SK-N-SH (cell line): ENCODE measurements at regions not wholly inside any gene's neighbourhood (a gene's known extent, or its start where the extent isn't known, plus 50 kb on each side); places are given as distances from the start of the nearest gene placed in this dataset.
A peak's percentile ranks its signal among the peaks of the same experiment; 100 is the strongest.

ENCODE experiments used
- CTCF ChIA-PET: fragments of 300-600, 350-600 bp; formaldehyde crosslinking; extraction: SDS; loops from one replicate; lab custom pipeline; 2021; lab: Yijun Ruan, JAX
- POLR2A ChIA-PET: fragments of 350-600 bp; sonication (Branson Sonifier 250); formaldehyde crosslinking; extraction: SDS; loops from one replicate; lab custom pipeline; 2020; ENCODE audit warnings: antibody characterized with exemption, inconsistent platforms; lab: Yijun Ruan, JAX
- DNase-seq: peaks from one replicate; pipeline ENCODE4 v3.0.0; 2012
- H2AFZ ChIP-seq: fragments of 200-600 bp; sonication (generic); 2 replicates; pipeline ENCODE4 v1.8.1; 2016; ENCODE audit warnings: antibody characterized with exemption, mild to moderate bottlenecking, low read depth
- H3F3A ChIP-seq: fragments of 200-600 bp; sonication (generic); replicated peaks from 2 replicates; pipeline ENCODE3; 2016; ENCODE audit warnings: antibody characterized with exemption, mild to moderate bottlenecking; ENCODE audit not compliant: insufficient read depth
- H3K27ac ChIP-seq, 2 experiments: fragments of 200-500 bp in 1 of 2; fragments of 200-600 bp in 1 of 2; sonication (Bioruptor generic) in 1 of 2; sonication (generic), shearing (Covaris generic) in 1 of 2; 2 replicates each; pipeline versions ENCODE4 v1.5.1 to v1.6.1; 2014 to 2016; ENCODE audit warnings: low read depth in 2 of 2, inconsistent platforms in 1 of 2, low read length in 1 of 2, mild to moderate bottlenecking in 1 of 2, mixed read lengths in 1 of 2
- H3K27me3 ChIP-seq: fragments of 200-600 bp; sonication (generic), shearing (Covaris generic); 2 replicates; pipeline ENCODE4 v1.6.1; 2016; ENCODE audit warnings: mixed run types; ENCODE audit not compliant: insufficient read depth
- H3K36me3 ChIP-seq, 2 experiments: fragments of 200-500 bp in 1 of 2; fragments of 200-600 bp in 1 of 2; sonication (Bioruptor generic) in 1 of 2; sonication (generic) in 1 of 2; replicated peaks in 1 of 2; 2 replicates each; pipeline versions ENCODE3 to v1.5.1; 2014 to 2016; ENCODE audit warnings: low read length in 1 of 2, mild to moderate bottlenecking in 1 of 2; ENCODE audit not compliant: insufficient read depth in 2 of 2, control insufficient read depth in 1 of 2
- H3K4me1 ChIP-seq, 2 experiments: fragments of 200-500 bp in 1 of 2; fragments of 200-600 bp in 1 of 2; sonication (Bioruptor generic) in 1 of 2; sonication (generic), shearing (Covaris generic) in 1 of 2; 2 replicates each; pipeline versions ENCODE4 v1.5.1 to v1.6.1; 2014 to 2016; ENCODE audit warnings: low read depth in 1 of 2, low read length in 1 of 2, mixed run types in 1 of 2; ENCODE audit not compliant: insufficient read depth in 2 of 2, control insufficient read depth in 1 of 2
- H3K4me2 ChIP-seq: fragments of 200-600 bp; sonication (generic), shearing (Covaris generic); 2 replicates; pipeline ENCODE4 v1.6.1; 2017; ENCODE audit warnings: mixed run types
- H3K4me3 ChIP-seq, 2 experiments: fragments of 200-500 bp in 1 of 2; fragments of 200-600 bp in 1 of 2; sonication (Bioruptor generic) in 1 of 2; sonication (generic), shearing (Covaris generic) in 1 of 2; 2 replicates each; pipeline versions ENCODE4 v1.5.1 to v1.8.1; 2014 to 2016; ENCODE audit warnings: low read depth in 2 of 2, inconsistent platforms in 1 of 2, low read length in 1 of 2, mild to moderate bottlenecking in 1 of 2, mixed read lengths in 1 of 2, moderate library complexity in 1 of 2
- H3K79me2 ChIP-seq: fragments of 200-600 bp; sonication (generic); 2 replicates; pipeline ENCODE4 v1.8.1; 2017; ENCODE audit warnings: mild to moderate bottlenecking; ENCODE audit not compliant: insufficient read depth
- H3K9ac ChIP-seq: fragments of 200-600 bp; sonication (generic); 2 replicates; pipeline ENCODE4 v1.6.1; 2017; ENCODE audit warnings: mixed run types
- H3K9me2 ChIP-seq: fragments of 200-600 bp; sonication (generic); 2 replicates; pipeline ENCODE4 v1.6.1; 2017; ENCODE audit warnings: mixed run types
- H3K9me3 ChIP-seq: fragments of 200-600 bp; sonication (generic); 2 replicates; pipeline ENCODE4 v1.6.1; 2017; ENCODE audit warnings: mixed run types, mild to moderate bottlenecking, moderate library complexity
- H4K20me1 ChIP-seq: fragments of 200-600 bp; sonication (generic); 2 replicates; pipeline ENCODE4 v1.6.1; 2017; ENCODE audit warnings: mild to moderate bottlenecking, mixed run types; ENCODE audit not compliant: insufficient read depth
- CHD2 ChIP-seq: fragments of 150-350 bp; IDR thresholded peaks from 2 replicates; pipeline ENCODE4 v1.6.1; 2018; ENCODE audit warnings: low read length; ENCODE audit not compliant: partially characterized antibody
- CTCF ChIP-seq: fragments of 200-600 bp; sonication (generic); IDR thresholded peaks from 2 replicates; pipeline ENCODE4 v1.6.1; 2017; ENCODE audit warnings: antibody characterized with exemption, mild to moderate bottlenecking, moderate library complexity
- ELF1 ChIP-seq: IDR thresholded peaks from 2 replicates; pipeline ENCODE4 v1.4.0; 2012
- EP300 ChIP-seq, 2 experiments: IDR thresholded peaks; 2 replicates each; pipeline versions ENCODE4 v1.4.0 to v1.6.1; 2012; ENCODE audit warnings: borderline replicate concordance in 1 of 2, low read depth in 1 of 2, low read length in 1 of 2
- EZH2phosphoT487 ChIP-seq: fragments of 200-600 bp; sonication (generic); IDR thresholded peaks from 2 replicates; pipeline ENCODE4 v1.6.1; 2017; ENCODE audit warnings: low read depth, mixed run types, mild to moderate bottlenecking, antibody characterized with exemption, moderate library complexity, borderline replicate concordance
- GABPA ChIP-seq: IDR thresholded peaks from 2 replicates; pipeline ENCODE4 v1.4.0; 2012; ENCODE audit warnings: low read depth, mild to moderate bottlenecking
- IRF3 ChIP-seq: fragments of 150-350 bp; IDR thresholded peaks from 2 replicates; pipeline ENCODE4 v1.6.1; 2016; ENCODE audit warnings: mild to moderate bottlenecking, low read depth, low read length
- MAX ChIP-seq: IDR thresholded peaks from 2 replicates; pipeline ENCODE4 v1.4.0; 2012; ENCODE audit warnings: low read depth
- MEF2A ChIP-seq: IDR thresholded peaks from 2 replicates; pipeline ENCODE4 v1.4.0; 2012; ENCODE audit warnings: low read depth, borderline replicate concordance
- NFIC ChIP-seq: IDR thresholded peaks from 2 replicates; pipeline ENCODE4 v1.4.0; 2012; ENCODE audit warnings: borderline replicate concordance
- NRF1 ChIP-seq: IDR thresholded peaks from 2 replicates; pipeline ENCODE4 v1.6.1; 2012; ENCODE audit warnings: low read depth, mild to moderate bottlenecking, low read length
- RAD21 ChIP-seq: IDR thresholded peaks from 2 replicates; pipeline ENCODE4 v1.6.1; 2012; ENCODE audit warnings: mild to moderate bottlenecking, low read length
- RXRA ChIP-seq: IDR thresholded peaks from 2 replicates; pipeline ENCODE4 v1.4.0; 2012; ENCODE audit warnings: low read depth, mild to moderate bottlenecking, borderline replicate concordance
- SIN3A ChIP-seq: IDR thresholded peaks from 2 replicates; pipeline ENCODE4 v1.6.1; 2012; ENCODE audit warnings: low read depth, mild to moderate bottlenecking, low read length, moderate library complexity, borderline replicate concordance
- TAF1 ChIP-seq: IDR thresholded peaks from 2 replicates; pipeline ENCODE4 v1.6.1; 2012; ENCODE audit warnings: low read depth, mild to moderate bottlenecking, low read length, moderate library complexity, borderline replicate concordance
- TCF12 ChIP-seq: IDR thresholded peaks from 2 replicates; pipeline ENCODE4 v1.4.0; 2012
- YY1 ChIP-seq: IDR thresholded peaks from 2 replicates; pipeline ENCODE4 v1.4.0; 2012; ENCODE audit warnings: low read depth, mild to moderate bottlenecking
- WGBS: methylation state at CpG from one replicate; pipeline ENCODE4 v1.1.6; 2017; ENCODE audit warnings: low lambda C conversion rate; 5-methylcytosine and 5-hydroxymethylcytosine counted together
- TF ChIP-seq, protein P1 (sequence below): IDR thresholded peaks from 2 replicates; pipeline ENCODE4; 2012
- TF ChIP-seq, protein P2 (sequence below): IDR thresholded peaks from 2 replicates; pipeline ENCODE4 v1.4.0; 2012; ENCODE audit warnings: low read depth, borderline replicate concordance
- TF ChIP-seq, protein P3 (sequence below): IDR thresholded peaks from 2 replicates; pipeline ENCODE4 v1.4.0; 2012; ENCODE audit warnings: low read depth, borderline replicate concordance

- no peak for TF ChIP-seq IRF3
- TF ChIP-seq, protein P1, sequence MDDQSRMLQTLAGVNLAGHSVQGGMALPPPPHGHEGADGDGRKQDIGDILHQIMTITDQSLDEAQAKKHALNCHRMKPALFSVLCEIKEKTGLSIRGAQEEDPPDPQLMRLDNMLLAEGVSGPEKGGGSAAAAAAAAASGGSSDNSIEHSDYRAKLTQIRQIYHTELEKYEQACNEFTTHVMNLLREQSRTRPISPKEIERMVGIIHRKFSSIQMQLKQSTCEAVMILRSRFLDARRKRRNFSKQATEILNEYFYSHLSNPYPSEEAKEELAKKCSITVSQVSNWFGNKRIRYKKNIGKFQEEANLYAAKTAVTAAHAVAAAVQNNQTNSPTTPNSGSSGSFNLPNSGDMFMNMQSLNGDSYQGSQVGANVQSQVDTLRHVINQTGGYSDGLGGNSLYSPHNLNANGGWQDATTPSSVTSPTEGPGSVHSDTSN: no peak
- no peak for TF ChIP-seq YY1
- TF ChIP-seq ELF1: no peak
- TF ChIP-seq EZH2phosphoT487: no peak
- TF ChIP-seq EP300 (IDR thresholded peaks at IDR 0.05; ENCODE audit: borderline replicate concordance in 1 of 2, low read depth in 1 of 2, low read length in 1 of 2): no peak
- TF ChIP-seq CHD2: no peak
- no peak for TF ChIP-seq MAX
- TF ChIP-seq CTCF: no peak
- no peak for TF ChIP-seq GABPA
- TF ChIP-seq NRF1: no peak
- TF ChIP-seq MEF2A: no peak
- Histone ChIP-seq H3K36me3 (no peaks in the 10 kb centered on the region), H4K20me1 (no peaks in the 10 kb centered on the region), H3K9me3 (no peaks in the 10 kb centered on the region), H3K4me3 (no peak overlapping the region), H3K4me2 (no peak overlapping the region), H3K27me3 (no peaks in the 10 kb centered on the region), H3K4me1 (no peaks in the 10 kb centered on the region), H3K79me2 (no peaks in the 10 kb centered on the region), H3K9me2 (no peaks in the 10 kb centered on the region), H2AFZ (no peak overlapping the region), H3F3A (no peaks in the 10 kb centered on the region), H3K9ac (no peak overlapping the region), H3K27ac (no peak overlapping the region)
- CTCF ChIA-PET: interaction anchor here (1.2 kb wide), 1 partner anchor 17 kb away, joined by 4 read pairs; no protein-coding TSS in a partner anchor
- POLR2A ChIA-PET: no interaction called here
- no peak for DNase-seq
Measured at GRCh38 chr10:108749042-108749441, 1174.3 kb downstream of the XPNPEP1 start.

GRCh38 chr10:108736111-108736510 lies 1187.2 kb downstream of the XPNPEP1 start:
- WGBS: 74% methylated on average over 1 of the region's 1 CpG
- no peak overlapping the region for H3K9ac ChIP-seq
- no peaks in the 10 kb centered on the region for H3K27me3 ChIP-seq
- no peak overlapping the region for H3K4me2 ChIP-seq
- no peaks in the 10 kb centered on the region for H3K9me2 ChIP-seq
- H3K4me3 ChIP-seq: no peak overlapping the region
- peaks cover 14% of the 10 kb centered on the region for H3F3A ChIP-seq
- POLR2A ChIA-PET: no interaction called here
- peaks cover 12% of the 10 kb centered on the region; the same call in 1 of the 2 replicates for H3K9me3 ChIP-seq
- H3K27ac ChIP-seq: peak overlapping the region in 1 of 2 experiments; percentile 40; a peak in 2 of 4 replicates
- H4K20me1 ChIP-seq: no peaks in the 10 kb centered on the region
- DNase-seq: no peak
- H3K4me1 ChIP-seq: no peaks in the 10 kb centered on the region
- H2AFZ ChIP-seq: no peak overlapping the region
- CTCF ChIA-PET: no interaction called here
- no peaks in the 10 kb centered on the region for H3K36me3 ChIP-seq
- no peaks in the 10 kb centered on the region for H3K79me2 ChIP-seq
- TF ChIP-seq TAF1 (no peak), ELF1 (no peak), MEF2A (no peak), TCF12 (no peak), RXRA (no peak), RAD21 (no peak), NFIC (no peak), MAX (no peak), SIN3A (no peak)
- TF ChIP-seq, protein P2, sequence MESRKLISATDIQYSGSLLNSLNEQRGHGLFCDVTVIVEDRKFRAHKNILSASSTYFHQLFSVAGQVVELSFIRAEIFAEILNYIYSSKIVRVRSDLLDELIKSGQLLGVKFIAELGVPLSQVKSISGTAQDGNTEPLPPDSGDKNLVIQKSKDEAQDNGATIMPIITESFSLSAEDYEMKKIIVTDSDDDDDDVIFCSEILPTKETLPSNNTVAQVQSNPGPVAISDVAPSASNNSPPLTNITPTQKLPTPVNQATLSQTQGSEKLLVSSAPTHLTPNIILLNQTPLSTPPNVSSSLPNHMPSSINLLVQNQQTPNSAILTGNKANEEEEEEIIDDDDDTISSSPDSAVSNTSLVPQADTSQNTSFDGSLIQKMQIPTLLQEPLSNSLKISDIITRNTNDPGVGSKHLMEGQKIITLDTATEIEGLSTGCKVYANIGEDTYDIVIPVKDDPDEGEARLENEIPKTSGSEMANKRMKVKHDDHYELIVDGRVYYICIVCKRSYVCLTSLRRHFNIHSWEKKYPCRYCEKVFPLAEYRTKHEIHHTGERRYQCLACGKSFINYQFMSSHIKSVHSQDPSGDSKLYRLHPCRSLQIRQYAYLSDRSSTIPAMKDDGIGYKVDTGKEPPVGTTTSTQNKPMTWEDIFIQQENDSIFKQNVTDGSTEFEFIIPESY: no peak
- TF ChIP-seq, protein P3, sequence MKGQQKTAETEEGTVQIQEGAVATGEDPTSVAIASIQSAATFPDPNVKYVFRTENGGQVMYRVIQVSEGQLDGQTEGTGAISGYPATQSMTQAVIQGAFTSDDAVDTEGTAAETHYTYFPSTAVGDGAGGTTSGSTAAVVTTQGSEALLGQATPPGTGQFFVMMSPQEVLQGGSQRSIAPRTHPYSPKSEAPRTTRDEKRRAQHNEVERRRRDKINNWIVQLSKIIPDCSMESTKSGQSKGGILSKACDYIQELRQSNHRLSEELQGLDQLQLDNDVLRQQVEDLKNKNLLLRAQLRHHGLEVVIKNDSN: no peak
